ENCODE measurements at regions not wholly inside any gene's neighbourhood (a gene's known extent, or its start where the extent isn't known, plus 50 kb on each side); places are given as distances from the start of the nearest gene placed in this dataset.

DNA sequence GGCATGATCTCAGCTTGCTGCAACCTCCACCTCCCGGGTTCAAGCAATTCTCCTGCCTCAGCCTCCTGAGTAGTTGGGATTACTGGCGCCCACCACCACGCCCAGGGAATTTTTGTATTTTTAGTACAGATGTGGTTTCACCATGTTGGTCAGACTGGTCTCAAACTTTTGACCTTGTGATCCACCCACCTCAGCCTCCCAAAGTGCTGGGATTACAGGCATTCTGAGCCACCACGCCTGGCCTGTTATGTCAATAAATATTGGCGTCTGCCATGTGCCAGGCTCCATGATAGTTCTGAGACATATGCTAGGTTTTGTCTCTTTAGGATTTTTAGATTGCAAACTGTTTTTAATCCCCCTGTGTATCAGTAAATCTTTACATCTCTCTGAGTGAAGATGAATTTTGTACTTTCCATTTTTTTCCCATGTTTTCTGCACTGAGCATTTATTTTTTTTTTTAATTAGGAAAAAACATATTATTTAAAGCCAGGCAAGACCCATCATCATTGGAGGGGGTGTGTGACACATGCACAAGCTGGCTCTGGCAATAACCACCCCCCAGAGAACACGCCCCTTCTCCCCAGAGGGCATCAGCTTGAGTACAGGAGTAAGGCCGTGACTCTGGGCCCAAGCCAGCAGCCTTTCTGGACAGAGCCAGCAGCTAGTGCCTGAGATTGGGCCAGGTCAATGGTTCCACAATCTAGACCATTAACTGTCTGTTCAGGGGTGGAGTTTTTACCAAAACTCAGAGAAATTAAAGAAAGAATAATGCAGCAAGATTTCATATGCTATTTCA is 51.0 kb upstream of the ATP1B3 start:
- TF ChIP-seq, protein P1, sequence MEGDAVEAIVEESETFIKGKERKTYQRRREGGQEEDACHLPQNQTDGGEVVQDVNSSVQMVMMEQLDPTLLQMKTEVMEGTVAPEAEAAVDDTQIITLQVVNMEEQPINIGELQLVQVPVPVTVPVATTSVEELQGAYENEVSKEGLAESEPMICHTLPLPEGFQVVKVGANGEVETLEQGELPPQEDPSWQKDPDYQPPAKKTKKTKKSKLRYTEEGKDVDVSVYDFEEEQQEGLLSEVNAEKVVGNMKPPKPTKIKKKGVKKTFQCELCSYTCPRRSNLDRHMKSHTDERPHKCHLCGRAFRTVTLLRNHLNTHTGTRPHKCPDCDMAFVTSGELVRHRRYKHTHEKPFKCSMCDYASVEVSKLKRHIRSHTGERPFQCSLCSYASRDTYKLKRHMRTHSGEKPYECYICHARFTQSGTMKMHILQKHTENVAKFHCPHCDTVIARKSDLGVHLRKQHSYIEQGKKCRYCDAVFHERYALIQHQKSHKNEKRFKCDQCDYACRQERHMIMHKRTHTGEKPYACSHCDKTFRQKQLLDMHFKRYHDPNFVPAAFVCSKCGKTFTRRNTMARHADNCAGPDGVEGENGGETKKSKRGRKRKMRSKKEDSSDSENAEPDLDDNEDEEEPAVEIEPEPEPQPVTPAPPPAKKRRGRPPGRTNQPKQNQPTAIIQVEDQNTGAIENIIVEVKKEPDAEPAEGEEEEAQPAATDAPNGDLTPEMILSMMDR (IDR thresholded peaks at IDR 0.05), result no peak
- no peak for TF ChIP-seq POLR2A (IDR thresholded peaks at IDR 0.05)
